ENCODE measurements at regions not wholly inside any gene's neighbourhood (a gene's known extent, or its start where the extent isn't known, plus 50 kb on each side); places are given as distances from the start of the nearest gene placed in this dataset.
"Not testable (repeated sequence)": the region's sequence is repeated elsewhere in the genome, so short reads cannot be mapped to it uniquely, and the experiment has no call there.

GRCh38 chr9:138207300-138208179 lies 330.0 kb downstream of the CACNA1B start:
- in situ Hi-C loops (cut with HindIII; ENCODE audit: low pct_ligation_motif_present, low sequenced_read_pairs); H3K4me3 ChIP-seq (ENCODE audit: low read depth, low read length); H3K36me3 ChIP-seq (replicated peaks); H3K27me3 ChIP-seq (replicated peaks); H3K27ac ChIP-seq; DNase-seq: not testable (repeated sequence)

DNA sequence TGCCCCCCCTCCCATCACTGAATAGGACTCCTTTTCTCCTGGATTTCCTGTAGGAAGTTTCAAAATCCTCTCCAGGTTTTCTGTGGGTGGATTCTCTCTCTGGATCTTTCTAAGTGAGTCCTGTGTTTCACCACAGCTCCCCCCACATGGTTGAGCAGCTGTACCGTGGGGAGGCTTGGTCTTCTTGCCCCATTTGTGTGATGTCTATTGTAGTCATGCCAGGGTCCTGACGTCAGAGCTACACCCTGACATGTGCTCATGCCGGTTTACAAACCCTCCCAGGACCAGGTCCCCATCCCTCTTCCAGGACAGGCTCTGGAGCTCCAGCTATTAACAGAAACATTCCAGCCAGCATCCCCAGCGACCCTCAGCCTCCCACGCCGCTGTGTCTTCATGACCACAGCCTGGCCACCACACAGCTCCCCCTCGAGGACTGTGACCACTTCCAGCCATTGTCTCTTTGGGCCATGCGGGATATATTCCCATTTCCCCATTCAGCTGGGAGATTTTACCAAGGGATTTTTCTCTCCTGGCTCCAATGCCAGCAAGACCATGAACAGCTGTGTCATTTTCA lies 331.6 kb downstream of the CACNA1B start:
- H3K36me3 ChIP-seq (replicated peaks); in situ Hi-C loops (cut with HindIII; ENCODE audit: low pct_ligation_motif_present, low sequenced_read_pairs): not testable (repeated sequence)

DNA sequence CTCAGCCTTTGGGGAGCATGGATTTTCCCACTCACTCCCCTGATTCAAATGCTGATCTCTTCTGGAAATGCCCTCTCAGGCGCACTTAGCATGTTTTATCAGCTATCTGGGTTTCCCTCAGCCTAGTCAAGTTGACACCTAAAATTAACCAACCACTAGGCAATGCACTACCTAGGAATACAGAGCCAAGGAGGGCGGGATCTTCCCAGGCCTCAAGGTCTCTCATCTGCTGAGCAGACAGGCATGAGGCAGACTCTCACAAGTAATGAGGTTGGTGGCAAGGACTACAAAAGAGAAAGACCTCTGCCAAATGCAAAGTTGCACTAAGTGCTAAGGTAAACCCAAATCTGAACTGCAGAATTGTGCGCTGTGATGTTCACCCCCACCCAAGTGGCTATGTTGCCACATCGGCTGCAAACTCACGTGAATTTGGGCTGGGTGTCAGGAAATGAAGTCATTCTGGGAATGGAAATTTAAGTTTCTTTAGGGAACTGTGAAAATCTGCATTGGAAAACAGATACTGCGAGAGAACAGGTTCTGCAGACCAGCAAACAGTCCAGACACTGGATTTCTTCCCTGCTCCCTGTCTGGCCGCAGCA lies 332.9 kb downstream of the CACNA1B start:
- H3K36me3 ChIP-seq (replicated peaks); DNase-seq; in situ Hi-C loops (cut with HindIII; ENCODE audit: low pct_ligation_motif_present, low sequenced_read_pairs); H3K4me3 ChIP-seq (ENCODE audit: low read depth, low read length); H3K27ac ChIP-seq; H3K27me3 ChIP-seq (replicated peaks): not testable (repeated sequence)

More for the DNA sequence above, 331.6 kb downstream of the CACNA1B start:
- not testable (repeated sequence) for DNase-seq; H3K4me3 ChIP-seq (ENCODE audit: low read depth, low read length); H3K27me3 ChIP-seq (replicated peaks); H3K27ac ChIP-seq

DNA sequence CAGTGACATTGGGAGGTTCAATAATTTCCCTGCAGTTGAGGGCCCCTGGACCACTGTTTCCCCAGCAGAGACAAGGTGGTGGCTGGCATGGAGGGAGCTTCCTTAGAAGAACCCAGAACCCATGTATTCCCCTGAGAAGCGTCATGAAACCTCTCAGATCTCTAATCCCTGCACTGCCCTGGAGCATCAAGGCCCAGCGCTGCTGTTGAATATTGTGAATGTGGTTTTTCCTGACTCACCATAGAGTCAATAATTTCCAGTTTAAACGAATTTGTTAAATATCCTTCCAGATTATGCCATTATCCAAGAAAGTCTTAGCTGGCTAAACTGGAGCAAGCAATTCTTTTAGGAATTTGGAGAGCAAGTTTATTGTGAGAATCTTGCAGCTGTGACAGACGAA lies 333.5 kb downstream of the CACNA1B start:
- in situ Hi-C loops (cut with HindIII; ENCODE audit: low pct_ligation_motif_present, low sequenced_read_pairs); H3K4me3 ChIP-seq (ENCODE audit: low read depth, low read length); H3K27ac ChIP-seq; H3K27me3 ChIP-seq (replicated peaks); DNase-seq; H3K36me3 ChIP-seq (replicated peaks): not testable (repeated sequence)

- peak; percentile 4 for TF ChIP-seq CTCF (IDR thresholded peaks at IDR 0.05; ENCODE audit: low read depth, low read length, missing control alignments)
- H3K4me3 ChIP-seq (ENCODE audit: low read depth, low read length); DNase-seq; H3K36me3 ChIP-seq (replicated peaks); H3K27me3 ChIP-seq (replicated peaks); H3K27ac ChIP-seq; in situ Hi-C loops (cut with HindIII; ENCODE audit: low pct_ligation_motif_present, low sequenced_read_pairs): not testable (repeated sequence)
Observed at GRCh38 chr9:138211544-138212219, 334.1 kb downstream of the CACNA1B start.

- H3K27ac ChIP-seq; DNase-seq; H3K27me3 ChIP-seq (replicated peaks); H3K36me3 ChIP-seq (replicated peaks); in situ Hi-C loops (cut with HindIII; ENCODE audit: low pct_ligation_motif_present, low sequenced_read_pairs); H3K4me3 ChIP-seq (ENCODE audit: low read depth, low read length): not testable (repeated sequence)
Observed at GRCh38 chr9:138212811-138213210, 335.2 kb downstream of the CACNA1B start.

GRCh38 chr9:138213748-138214147 lies 336.2 kb downstream of the CACNA1B start:
- H3K27ac ChIP-seq; H3K36me3 ChIP-seq (replicated peaks); H3K4me3 ChIP-seq (ENCODE audit: low read depth, low read length); DNase-seq; H3K27me3 ChIP-seq (replicated peaks); in situ Hi-C loops (cut with HindIII; ENCODE audit: low pct_ligation_motif_present, low sequenced_read_pairs): not testable (repeated sequence)

- DNase-seq; H3K27me3 ChIP-seq (replicated peaks); H3K4me3 ChIP-seq (ENCODE audit: low read depth, low read length); H3K27ac ChIP-seq; H3K36me3 ChIP-seq (replicated peaks); in situ Hi-C loops (cut with HindIII; ENCODE audit: low pct_ligation_motif_present, low sequenced_read_pairs): not testable (repeated sequence)
Observed at GRCh38 chr9:138214548-138214947, 337.0 kb downstream of the CACNA1B start.

GRCh38 chr9:138215588-138215987 lies 338.0 kb downstream of the CACNA1B start:
- H3K36me3 ChIP-seq (replicated peaks); H3K4me3 ChIP-seq (ENCODE audit: low read depth, low read length); H3K27me3 ChIP-seq (replicated peaks); H3K27ac ChIP-seq; DNase-seq; in situ Hi-C loops (cut with HindIII; ENCODE audit: low pct_ligation_motif_present, low sequenced_read_pairs): not testable (repeated sequence)

DNA sequence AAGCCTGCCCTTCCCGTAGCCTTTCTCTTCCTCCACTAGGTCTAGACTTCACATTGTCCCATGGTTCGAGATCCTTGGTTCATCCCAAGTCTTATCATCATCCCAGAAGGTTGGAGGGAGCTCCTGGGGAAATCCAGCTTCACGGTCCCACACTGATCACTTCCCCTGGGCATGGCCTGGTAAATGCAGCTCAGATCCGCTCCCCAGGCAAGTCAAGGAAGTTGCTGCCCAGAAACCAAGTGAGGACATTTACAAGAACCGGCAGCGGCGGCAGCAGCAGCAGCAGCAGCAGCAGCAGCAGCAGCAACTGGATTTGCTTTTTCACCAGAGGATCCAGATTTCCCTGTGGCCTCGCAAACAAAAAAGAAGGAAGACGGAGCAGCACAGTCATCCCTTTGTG lies 339.2 kb downstream of the CACNA1B start:
- in situ Hi-C loops (cut with HindIII; ENCODE audit: low pct_ligation_motif_present, low sequenced_read_pairs); H3K36me3 ChIP-seq (replicated peaks); DNase-seq; H3K27ac ChIP-seq; H3K4me3 ChIP-seq (ENCODE audit: low read depth, low read length); H3K27me3 ChIP-seq (replicated peaks): not testable (repeated sequence)

- in situ Hi-C loops (cut with HindIII; ENCODE audit: low pct_ligation_motif_present, low sequenced_read_pairs); H3K27ac ChIP-seq: not testable (repeated sequence)
Observed at GRCh38 chr9:138217284-138217850, 339.8 kb downstream of the CACNA1B start.

DNA sequence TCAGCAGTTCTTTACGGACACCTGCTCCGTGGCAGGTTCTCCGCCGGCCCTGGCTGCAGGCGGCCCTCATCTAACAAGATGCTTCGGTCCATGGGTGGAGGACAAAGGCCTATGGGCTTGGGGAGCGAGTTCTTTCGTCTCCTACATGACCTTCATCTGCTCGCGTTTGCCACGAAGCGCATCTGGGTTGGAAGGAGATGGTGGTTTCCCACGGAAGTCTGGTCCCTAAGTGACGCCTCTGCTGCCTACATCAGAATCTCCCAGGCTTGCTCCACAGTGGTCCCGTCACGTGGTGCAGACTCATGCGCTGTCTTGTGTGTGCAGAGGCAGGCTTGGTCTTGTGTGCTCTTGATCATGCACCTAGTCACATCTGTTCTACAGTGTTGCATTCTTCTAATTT lies 341.7 kb downstream of the CACNA1B start:
- H3K36me3 ChIP-seq (replicated peaks); DNase-seq; H3K4me3 ChIP-seq (ENCODE audit: low read depth, low read length); H3K27me3 ChIP-seq (replicated peaks); in situ Hi-C loops (cut with HindIII; ENCODE audit: low pct_ligation_motif_present, low sequenced_read_pairs); H3K27ac ChIP-seq: not testable (repeated sequence)

More at GRCh38 chr9:138217284-138217850, 339.8 kb downstream of the CACNA1B start:
- not testable (repeated sequence) for H3K27me3 ChIP-seq (replicated peaks); H3K36me3 ChIP-seq (replicated peaks); DNase-seq; H3K4me3 ChIP-seq (ENCODE audit: low read depth, low read length)
